ENCODE measurements at regions not wholly inside any gene's neighbourhood (a gene's known extent, or its start where the extent isn't known, plus 50 kb on each side); places are given as distances from the start of the nearest gene placed in this dataset.

GRCh38 chr6:66986940-66987339 lies 1279.9 kb upstream of the EYS start:
- CTCF ChIA-PET = no interaction called here
- no peak for TF ChIP-seq CTCF (IDR thresholded peaks at IDR 0.05)
- no peaks in the 10 kb centered on the region for H3K36me3 Mint-ChIP-seq (ENCODE audit: low read depth)

GRCh38 chr6:66985816-66986215 lies 1278.8 kb upstream of the EYS start:
- no peak overlapping the region for H3K4me3 Mint-ChIP-seq
- no peaks in the 10 kb centered on the region for H3K27me3 Mint-ChIP-seq
- ATAC-seq (ENCODE audit: low read depth) (no peak), DNase-seq (no peak)
- TF ChIP-seq CTCF (IDR thresholded peaks at IDR 0.05) = no peak
- CTCF ChIA-PET = no interaction called here
- H3K4me1 Mint-ChIP-seq = no peaks in the 10 kb centered on the region
- POLR2A ChIA-PET = no interaction called here
- peaks cover 15% of the 10 kb centered on the region for H3K9me3 Mint-ChIP-seq
- intact Hi-C loops (cut with micrococcal nuclease) = no loop called here
- no peaks in the 10 kb centered on the region for H3K36me3 Mint-ChIP-seq (ENCODE audit: low read depth)
- H3K27ac Mint-ChIP-seq = no peak overlapping the region

More at GRCh38 chr6:66986940-66987339, 1279.9 kb upstream of the EYS start:
- no peaks in the 10 kb centered on the region for H3K4me1 Mint-ChIP-seq
- no peak overlapping the region for H3K4me3 Mint-ChIP-seq
- H3K9me3 Mint-ChIP-seq = peaks cover 17% of the 10 kb centered on the region
- H3K27ac Mint-ChIP-seq = no peak overlapping the region
- H3K27me3 Mint-ChIP-seq = no peaks in the 10 kb centered on the region
- DNase-seq (no peak), ATAC-seq (ENCODE audit: low read depth) (no peak)
- POLR2A ChIA-PET = no interaction called here
- intact Hi-C loops (cut with micrococcal nuclease) = no loop called here

- TF ChIP-seq CTCF (IDR thresholded peaks at IDR 0.05) = no peak
- Mint-ChIP-seq H3K4me3 (no peak overlapping the region), H3K27me3 (no peaks in the 10 kb centered on the region), H3K9me3 (peaks cover 3% of the 10 kb centered on the region), H3K36me3 (ENCODE audit: low read depth) (no peaks in the 10 kb centered on the region), H3K4me1 (no peaks in the 10 kb centered on the region), H3K27ac (no peak overlapping the region)
- ATAC-seq (ENCODE audit: low read depth) (no peak), DNase-seq (no peak)
- ChIA-PET POLR2A (no interaction called here), CTCF (no interaction called here)
- intact Hi-C loops (cut with micrococcal nuclease) = no loop called here
Measured at GRCh38 chr6:66970373-66970772, 1263.3 kb upstream of the EYS start.

GRCh38 chr6:66965227-66965626 lies 1258.2 kb upstream of the EYS start:
- ATAC-seq (ENCODE audit: low read depth) = no peak
- no peak overlapping the region for H3K27ac Mint-ChIP-seq
- H3K27me3 Mint-ChIP-seq = no peaks in the 10 kb centered on the region
- ChIA-PET POLR2A (no interaction called here), CTCF (no interaction called here)
- no peak for TF ChIP-seq CTCF (IDR thresholded peaks at IDR 0.05)
- H3K4me3 Mint-ChIP-seq = no peak overlapping the region
- no peak for DNase-seq
- intact Hi-C loops (cut with micrococcal nuclease) = no loop called here
- no peaks in the 10 kb centered on the region for H3K36me3 Mint-ChIP-seq (ENCODE audit: low read depth)
- no peaks in the 10 kb centered on the region for H3K9me3 Mint-ChIP-seq
- H3K4me1 Mint-ChIP-seq = no peaks in the 10 kb centered on the region

- ChIA-PET POLR2A (no interaction called here), CTCF (no interaction called here)
- TF ChIP-seq CTCF (IDR thresholded peaks at IDR 0.05) = no peak
- H3K4me1 Mint-ChIP-seq = no peaks in the 10 kb centered on the region
- H3K27ac Mint-ChIP-seq = no peak overlapping the region
- ATAC-seq (ENCODE audit: low read depth) (no peak), DNase-seq (no peak)
- intact Hi-C loops (cut with micrococcal nuclease) = no loop called here
- no peaks in the 10 kb centered on the region for H3K27me3 Mint-ChIP-seq
- H3K36me3 Mint-ChIP-seq (ENCODE audit: low read depth) = no peaks in the 10 kb centered on the region
- no peak overlapping the region for H3K4me3 Mint-ChIP-seq
- no peaks in the 10 kb centered on the region for H3K9me3 Mint-ChIP-seq
Measured at GRCh38 chr6:66964216-66964615, 1257.2 kb upstream of the EYS start.

Measured in activated B cell treated with CpG ODN at 0.5 μM for 24 hours (primary cell).